Mesendoderm (in vitro differentiated cells): ENCODE measurements at regions not wholly inside any gene's neighbourhood (a gene's known extent, or its start where the extent isn't known, plus 50 kb on each side); places are given as distances from the start of the nearest gene placed in this dataset.

ENCODE experiments used
- DNase-seq: peaks from one replicate; pipeline ENCODE4 v3.0.0; 2013
- H2AK5ac ChIP-seq: 2 replicates; pipeline ENCODE4 v1.6.1; 2013; ENCODE audit warnings: low read length, inconsistent platforms
- H2BK120ac ChIP-seq: 2 replicates; pipeline ENCODE4 v1.6.1; 2013; ENCODE audit warnings: low read depth, mild to moderate bottlenecking, low read length, moderate library complexity, mixed read lengths
- H2BK15ac ChIP-seq: replicated peaks from 2 replicates; pipeline ENCODE4 v1.6.1; 2013; ENCODE audit warnings: low read depth, mild to moderate bottlenecking, moderate library complexity
- H2BK5ac ChIP-seq: 2 replicates; pipeline ENCODE4 v1.6.1; 2013; ENCODE audit warnings: low read length, inconsistent platforms
- H3K18ac ChIP-seq: 2 replicates; pipeline ENCODE4 v1.6.1; 2013; ENCODE audit warnings: mild to moderate bottlenecking, low read length, mixed read lengths
- H3K23ac ChIP-seq: one replicate; pipeline ENCODE4 v1.6.1; 2013; ENCODE audit warnings: low read length
- H3K27ac ChIP-seq: 2 replicates; pipeline ENCODE4 v1.5.1; 2013; ENCODE audit warnings: low read depth, mild to moderate bottlenecking, inconsistent platforms, low read length, moderate library complexity
- H3K27me3 ChIP-seq: 2 replicates; pipeline ENCODE4 v1.6.1; 2013; ENCODE audit warnings: low read length, control low read depth, mild to moderate bottlenecking, inconsistent platforms; ENCODE audit not compliant: insufficient read depth, poor library complexity
- H3K36me3 ChIP-seq: 2 replicates; pipeline ENCODE4 v1.6.1; 2013; ENCODE audit warnings: low read length, inconsistent platforms; ENCODE audit not compliant: control insufficient read depth, insufficient read depth
- H3K4ac ChIP-seq: one replicate; pipeline ENCODE4 v1.6.1; 2013; ENCODE audit warnings: low read depth, mild to moderate bottlenecking, low read length, moderate library complexity
- H3K4me1 ChIP-seq: 2 replicates; pipeline ENCODE4 v1.6.1; 2013; ENCODE audit warnings: low read depth, low read length, inconsistent platforms; ENCODE audit not compliant: control insufficient read depth
- H3K4me2 ChIP-seq: 2 replicates; pipeline ENCODE4 v1.6.1; 2013; ENCODE audit warnings: low read length
- H3K4me3 ChIP-seq: 2 replicates; pipeline ENCODE4 v1.5.1; 2013; ENCODE audit warnings: mild to moderate bottlenecking, low read length
- H3K56ac ChIP-seq: one replicate; pipeline ENCODE4 v1.6.1; 2013; ENCODE audit warnings: low read length
- H3K79me1 ChIP-seq: 2 replicates; pipeline ENCODE4 v1.6.1; 2013; ENCODE audit warnings: low read length, inconsistent platforms
- H3K79me2 ChIP-seq: 2 replicates; pipeline ENCODE4 v1.6.1; 2013; ENCODE audit warnings: mild to moderate bottlenecking, low read length; ENCODE audit not compliant: control insufficient read depth, insufficient read depth
- H3K9ac ChIP-seq: 2 replicates; pipeline ENCODE4 v1.6.1; 2013; ENCODE audit warnings: low read length, inconsistent platforms
- H4K5ac ChIP-seq: one replicate; pipeline ENCODE4 v1.6.1; 2013; ENCODE audit warnings: low read length
- H4K8ac ChIP-seq: one replicate; pipeline ENCODE4 v1.6.1; 2013; ENCODE audit warnings: low read depth, mild to moderate bottlenecking, control low read depth, low read length, moderate library complexity
- WGBS: extraction: QIAGEN DNeasy Blood & Tissue Kit; methylation state at CpG from one replicate; pipeline ENCODE4 v1.1.7; 2013; ENCODE audit warnings: low lambda C conversion rate, missing lambda C conversion rate; ENCODE audit not compliant: insufficient coverage; ENCODE audit errors: extremely low coverage; 5-methylcytosine and 5-hydroxymethylcytosine counted together

DNA sequence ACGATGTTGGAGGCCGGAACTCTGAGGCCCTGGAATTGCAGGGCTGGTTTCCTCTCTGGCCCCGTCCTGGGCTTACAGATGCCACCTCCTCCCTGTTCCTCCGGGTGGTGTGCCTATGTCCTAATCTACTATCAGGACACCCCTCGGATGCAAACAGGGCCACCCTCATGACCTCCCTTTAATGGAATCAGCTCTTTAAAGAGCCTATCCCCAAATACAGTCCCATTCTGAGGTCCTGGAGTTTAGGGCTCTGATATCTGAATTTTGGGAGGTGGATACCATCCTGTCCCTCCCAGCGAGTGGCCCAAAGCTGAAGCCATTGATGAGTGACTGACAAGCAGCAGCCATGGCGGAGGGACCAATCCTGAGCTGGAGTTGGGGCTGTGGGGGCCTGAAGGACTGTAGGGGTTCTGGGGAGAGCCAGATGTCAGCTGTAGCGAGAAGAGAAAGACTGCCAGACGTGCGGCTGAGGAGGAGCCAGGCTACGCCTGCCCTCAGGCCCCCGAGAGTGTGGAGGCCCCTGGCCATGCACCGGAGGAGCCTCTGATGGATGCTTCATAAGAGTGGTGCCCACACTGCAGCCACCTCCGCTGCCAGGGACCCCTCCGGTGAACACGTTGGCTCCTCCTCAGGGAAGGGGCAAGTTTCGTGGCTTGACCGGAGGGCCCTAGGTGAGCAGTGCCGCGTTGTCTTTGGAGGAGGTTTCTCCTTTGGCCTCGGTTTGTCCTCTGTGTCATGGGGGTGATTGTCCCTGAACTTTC is 100.2 kb downstream of the KIF26A start:
- no peak overlapping the region for H3K23ac ChIP-seq
- H4K8ac ChIP-seq, result no peak overlapping the region
- no peaks in the 10 kb centered on the region for H3K79me2 ChIP-seq
- DNase-seq, result no peak
- no peak overlapping the region for H2AK5ac ChIP-seq
- H2BK15ac ChIP-seq, result no peak overlapping the region
- H3K4me3 ChIP-seq, result no peak overlapping the region
- H3K4me2 ChIP-seq, result no peak overlapping the region
- no peaks in the 10 kb centered on the region for H3K36me3 ChIP-seq
- H2BK120ac ChIP-seq, result no peak overlapping the region
- no CpG with 5 or more reads among the region's 21 CpGs for WGBS
- no peaks in the 10 kb centered on the region for H3K27me3 ChIP-seq
- no peak overlapping the region for H2BK5ac ChIP-seq
- no peak overlapping the region for H3K9ac ChIP-seq
- no peak overlapping the region for H3K56ac ChIP-seq
- no peak overlapping the region for H3K27ac ChIP-seq
- H4K5ac ChIP-seq, result no peak overlapping the region
- no peaks in the 10 kb centered on the region for H3K79me1 ChIP-seq
- H3K4me1 ChIP-seq, result no peaks in the 10 kb centered on the region
- no peak overlapping the region for H3K18ac ChIP-seq
- no peak overlapping the region for H3K4ac ChIP-seq

GRCh38 chr14:104239185-104239775 is 100.9 kb downstream of the KIF26A start:
- no peaks in the 10 kb centered on the region for H3K79me1 ChIP-seq
- no CpG with 5 or more reads among the region's 8 CpGs for WGBS
- H3K23ac ChIP-seq, result no peak overlapping the region
- no peak for DNase-seq
- no peak overlapping the region for H3K4ac ChIP-seq
- no peak overlapping the region for H2AK5ac ChIP-seq
- no peaks in the 10 kb centered on the region for H3K79me2 ChIP-seq
- no peak overlapping the region for H3K27ac ChIP-seq
- H4K8ac ChIP-seq, result no peak overlapping the region
- no peaks in the 10 kb centered on the region for H3K27me3 ChIP-seq
- H2BK15ac ChIP-seq, result no peak overlapping the region
- H3K4me1 ChIP-seq, result no peaks in the 10 kb centered on the region
- no peak overlapping the region for H2BK120ac ChIP-seq
- H3K9ac ChIP-seq, result no peak overlapping the region
- H3K4me3 ChIP-seq, result no peak overlapping the region
- H3K4me2 ChIP-seq, result no peak overlapping the region
- no peak overlapping the region for H4K5ac ChIP-seq
- no peak overlapping the region for H2BK5ac ChIP-seq
- no peak overlapping the region for H3K56ac ChIP-seq
- H3K36me3 ChIP-seq, result no peaks in the 10 kb centered on the region
- H3K18ac ChIP-seq, result no peak overlapping the region

DNA sequence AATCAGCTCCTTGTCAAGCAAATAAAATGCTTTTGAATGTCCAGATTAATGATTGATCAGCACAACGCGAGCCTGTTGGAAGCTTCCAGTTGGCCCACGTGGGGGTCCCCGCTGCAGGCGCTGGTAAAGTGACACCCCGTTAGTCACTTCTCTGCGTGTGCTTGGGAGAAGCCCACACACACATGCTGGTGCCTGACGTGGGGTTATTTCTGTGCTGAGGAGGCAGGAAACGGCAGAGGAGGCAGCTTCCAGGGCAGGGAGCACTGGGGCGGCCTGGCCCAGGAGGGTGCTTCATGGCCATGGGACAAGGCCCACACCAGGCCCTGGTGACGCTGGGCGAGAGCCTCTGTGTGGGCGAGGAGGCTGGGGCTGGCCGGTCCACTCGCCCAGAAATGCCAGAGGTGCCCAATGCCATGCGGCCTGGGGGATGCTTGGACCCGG is 101.5 kb downstream of the KIF26A start:
- Histone ChIP-seq H2BK120ac (no peak overlapping the region), H3K23ac (no peak overlapping the region), H3K4me1 (no peaks in the 10 kb centered on the region), H3K4me2 (no peak overlapping the region), H3K18ac (no peak overlapping the region), H4K5ac (no peak overlapping the region), H3K27ac (no peak overlapping the region), H3K36me3 (no peaks in the 10 kb centered on the region), H2BK5ac (no peak overlapping the region), H2AK5ac (no peak overlapping the region), H3K9ac (no peak overlapping the region), H4K8ac (no peak overlapping the region), H3K4me3 (no peak overlapping the region), H3K4ac (no peak overlapping the region), H3K56ac (no peak overlapping the region), H3K27me3 (no peaks in the 10 kb centered on the region), H3K79me1 (no peaks in the 10 kb centered on the region), H3K79me2 (no peaks in the 10 kb centered on the region), H2BK15ac (no peak overlapping the region)
- no CpG with 5 or more reads among the region's 17 CpGs for whole genome bisulfite sequencing
- DNase-seq, result no peak

- H2AK5ac ChIP-seq, result no peak overlapping the region
- H3K27me3 ChIP-seq, result no peaks in the 10 kb centered on the region
- no peak overlapping the region for H3K4me3 ChIP-seq
- no peak overlapping the region for H3K27ac ChIP-seq
- H3K79me2 ChIP-seq, result no peaks in the 10 kb centered on the region
- H3K36me3 ChIP-seq, result no peaks in the 10 kb centered on the region
- no peak overlapping the region for H3K4ac ChIP-seq
- peak; percentile 15 for DNase-seq
- no peaks in the 10 kb centered on the region for H3K79me1 ChIP-seq
- no peak overlapping the region for H2BK120ac ChIP-seq
- no CpG with 5 or more reads among the region's 12 CpGs for WGBS
- no peak overlapping the region for H3K18ac ChIP-seq
- no peaks in the 10 kb centered on the region for H3K4me1 ChIP-seq
- H3K56ac ChIP-seq, result no peak overlapping the region
- H2BK15ac ChIP-seq, result no peak overlapping the region
- no peak overlapping the region for H3K4me2 ChIP-seq
- no peak overlapping the region for H4K5ac ChIP-seq
- no peak overlapping the region for H2BK5ac ChIP-seq
- H3K9ac ChIP-seq, result no peak overlapping the region
- no peak overlapping the region for H4K8ac ChIP-seq
- no peak overlapping the region for H3K23ac ChIP-seq
These were observed 102.2 kb downstream of the KIF26A start for GRCh38 chr14:104240434-104241157.

- no peak overlapping the region for H2BK120ac ChIP-seq
- H3K36me3 ChIP-seq, result no peaks in the 10 kb centered on the region
- H3K4me1 ChIP-seq, result no peaks in the 10 kb centered on the region
- no peak for DNase-seq
- H3K27me3 ChIP-seq, result no peaks in the 10 kb centered on the region
- H2BK15ac ChIP-seq, result no peak overlapping the region
- H3K9ac ChIP-seq, result no peak overlapping the region
- H2BK5ac ChIP-seq, result no peak overlapping the region
- H3K18ac ChIP-seq, result no peak overlapping the region
- no peak overlapping the region for H4K8ac ChIP-seq
- H3K4me3 ChIP-seq, result no peak overlapping the region
- H2AK5ac ChIP-seq, result no peak overlapping the region
- H3K23ac ChIP-seq, result no peak overlapping the region
- H3K79me1 ChIP-seq, result no peaks in the 10 kb centered on the region
- no peak overlapping the region for H4K5ac ChIP-seq
- H3K79me2 ChIP-seq, result no peaks in the 10 kb centered on the region
- H3K4ac ChIP-seq, result no peak overlapping the region
- H3K27ac ChIP-seq, result no peak overlapping the region
- no CpG with 5 or more reads among the region's 1 CpG for WGBS
- H3K4me2 ChIP-seq, result no peak overlapping the region
- no peak overlapping the region for H3K56ac ChIP-seq
These were observed 104.8 kb downstream of the KIF26A start for GRCh38 chr14:104243200-104243599.
